ENCODE measurements at regions not wholly inside any gene's neighbourhood (a gene's known extent, or its start where the extent isn't known, plus 50 kb on each side); places are given as distances from the start of the nearest gene placed in this dataset.

DNA sequence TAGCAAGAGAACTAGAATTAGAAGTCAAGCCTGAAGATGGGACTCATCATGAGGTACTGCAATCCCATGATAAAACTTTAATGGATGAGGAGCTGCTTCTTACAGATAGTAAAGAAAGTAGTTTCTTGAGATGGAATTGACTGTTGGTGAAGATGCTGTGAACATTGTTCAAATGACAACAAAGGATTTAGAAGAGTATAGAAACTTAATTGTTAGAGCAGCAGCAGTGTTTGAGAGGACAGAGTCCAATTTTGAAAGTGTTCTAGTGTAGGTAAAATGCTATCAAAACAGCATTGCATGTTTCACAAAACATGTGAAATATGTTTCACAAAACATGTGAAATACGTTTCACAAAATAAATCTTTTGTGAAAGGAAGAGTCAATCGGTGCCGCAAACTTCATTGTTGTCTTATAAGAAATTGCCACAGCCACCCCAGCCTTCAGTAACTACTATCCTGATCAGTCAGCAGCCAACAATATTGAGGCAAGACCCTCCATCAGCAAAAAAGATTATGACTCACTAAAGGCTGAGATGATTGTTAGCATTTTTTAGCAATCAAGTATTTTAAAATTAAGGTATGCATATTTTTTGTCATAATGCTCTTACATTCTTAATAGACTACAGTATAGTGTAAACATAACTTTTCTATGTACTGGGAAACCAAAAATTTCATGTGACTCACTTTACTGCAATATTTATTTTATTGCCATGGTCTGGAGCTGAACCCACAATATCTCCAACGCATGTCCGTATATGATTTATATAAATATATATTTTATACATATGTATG, 173.4 kb upstream of the BMP4 start:
- DNase-seq (ENCODE audit: low read depth): no peak

- no peak for DNase-seq (ENCODE audit: low read depth)
These were observed 175.9 kb upstream of the BMP4 start for GRCh38 chr14:54132496-54132895.

GRCh38 chr14:54133896-54134295, 177.3 kb upstream of the BMP4 start:
- DNase-seq (ENCODE audit: low read depth): peak; percentile 8

- DNase-seq (ENCODE audit: low read depth): no peak
These were observed 179.2 kb upstream of the BMP4 start for GRCh38 chr14:54135804-54136280.

- DNase-seq (ENCODE audit: low read depth): no peak
These were observed 180.4 kb upstream of the BMP4 start for GRCh38 chr14:54136894-54137613.

- no peak for DNase-seq (ENCODE audit: low read depth)
These were observed 181.0 kb upstream of the BMP4 start for GRCh38 chr14:54137614-54137961.

- no peak for DNase-seq (ENCODE audit: low read depth)
These were observed 181.4 kb upstream of the BMP4 start for GRCh38 chr14:54138024-54138353.

GRCh38 chr14:54138354-54139038, 181.9 kb upstream of the BMP4 start:
- peak; percentile 65 for DNase-seq (ENCODE audit: low read depth)

DNA sequence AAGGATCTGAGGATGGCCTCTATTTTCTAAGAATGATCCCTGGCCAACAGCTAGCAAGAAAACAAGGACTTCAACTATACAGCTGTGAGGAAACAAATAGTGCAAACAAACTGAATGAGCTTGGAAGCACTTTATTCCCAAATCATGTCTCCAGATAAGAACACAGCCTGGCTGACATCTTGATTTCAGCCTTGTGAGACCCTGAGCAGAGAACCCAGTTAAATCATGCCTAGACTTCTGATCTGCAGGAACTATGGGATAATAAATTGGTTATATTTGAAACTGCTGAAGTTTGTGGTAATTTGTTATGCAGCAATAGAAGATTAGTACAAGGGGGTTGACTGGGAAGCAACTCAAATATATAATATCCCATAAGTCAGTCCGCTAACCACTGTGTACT, 183.9 kb upstream of the BMP4 start:
- DNase-seq (ENCODE audit: low read depth): no peak

DNA sequence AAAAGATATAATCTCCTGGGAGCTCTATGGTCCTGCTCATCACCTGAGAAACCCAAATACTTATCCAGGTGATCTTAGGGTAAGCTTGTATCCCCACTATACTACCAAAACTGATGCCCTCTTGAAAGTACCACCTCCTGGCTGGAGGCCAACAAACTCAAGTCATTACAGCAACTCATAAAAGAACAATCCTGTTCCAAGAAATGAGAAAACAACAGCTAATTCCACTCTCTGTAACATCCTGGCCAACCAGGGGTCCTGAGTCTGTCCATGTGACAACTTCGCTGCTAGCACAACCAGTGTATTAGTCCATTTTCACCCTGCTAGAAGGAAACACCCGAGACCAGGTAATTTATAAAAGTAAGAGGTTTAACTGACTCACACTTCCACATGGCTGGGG, 190.0 kb upstream of the BMP4 start:
- no peak for DNase-seq (ENCODE audit: low read depth)

- no peak for DNase-seq (ENCODE audit: low read depth)
These were observed 190.7 kb upstream of the BMP4 start for GRCh38 chr14:54147282-54147681.

DNA sequence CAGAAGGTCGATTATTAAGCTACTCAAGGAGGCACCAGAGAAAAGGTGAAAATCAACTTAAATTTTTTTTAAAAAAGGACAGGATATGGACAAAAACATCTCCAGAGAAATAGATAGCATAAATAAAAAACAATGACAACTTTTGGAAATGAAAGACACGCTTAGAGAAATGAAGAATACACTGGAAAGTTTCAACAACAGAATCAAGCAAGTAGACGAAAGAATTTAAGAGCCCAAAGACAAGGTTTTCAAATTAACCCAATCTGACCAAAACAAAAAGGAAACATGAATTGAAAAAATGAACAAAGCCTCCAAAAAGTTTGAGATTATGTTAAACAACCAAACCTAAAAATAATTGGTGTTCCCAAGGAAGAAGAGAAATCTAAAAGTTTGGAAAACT, 191.1 kb upstream of the BMP4 start:
- DNase-seq (ENCODE audit: low read depth): no peak

- no peak for DNase-seq (ENCODE audit: low read depth)
These were observed 191.6 kb upstream of the BMP4 start for GRCh38 chr14:54148251-54148650.

GRCh38 chr14:54152351-54152750, 195.7 kb upstream of the BMP4 start:
- DNase-seq (ENCODE audit: low read depth): no peak

DNA sequence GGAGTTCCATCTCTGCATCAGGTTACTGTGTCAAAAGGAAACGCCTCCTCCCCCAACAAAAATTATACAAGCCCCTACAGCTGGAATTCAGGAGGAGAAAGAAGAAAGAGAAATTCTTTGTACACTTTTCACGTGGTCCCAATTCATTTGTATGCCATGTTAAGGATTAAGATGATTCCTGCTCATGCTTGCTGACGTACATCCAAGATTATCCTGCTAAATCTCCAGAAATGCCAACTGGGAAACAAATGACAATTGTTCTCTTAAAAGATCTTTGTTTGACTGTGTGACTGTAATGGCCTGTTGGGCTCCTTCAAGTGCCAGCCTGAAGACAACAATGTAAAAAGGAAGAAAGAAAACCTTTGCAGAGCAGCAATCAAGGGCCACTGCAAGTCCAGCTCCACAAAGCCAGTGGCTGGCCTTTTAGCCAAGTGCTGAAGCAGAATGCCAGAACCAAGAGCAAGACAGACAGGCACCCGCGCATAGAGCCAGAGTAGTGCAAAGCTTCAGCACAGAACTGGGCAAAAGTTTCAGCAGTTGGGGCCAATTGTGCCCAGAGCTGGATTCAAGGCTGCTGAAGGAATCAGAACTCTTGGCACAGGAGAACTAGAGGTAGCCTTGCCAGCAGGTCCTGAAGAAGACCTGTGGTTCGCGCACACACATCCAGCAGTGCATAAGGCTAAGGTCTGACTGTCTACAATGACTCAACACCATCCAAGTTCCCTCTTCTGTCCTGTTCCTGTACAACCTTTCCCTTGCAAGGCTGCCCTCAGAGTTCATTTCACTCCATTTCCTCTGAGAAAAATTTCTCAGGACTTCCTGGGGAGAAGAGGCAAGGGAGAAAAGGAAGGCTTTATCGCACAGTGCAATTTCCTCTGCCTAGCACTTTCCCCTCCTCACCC, 209.7 kb upstream of the BMP4 start:
- no peak for DNase-seq (ENCODE audit: low read depth)

- DNase-seq (ENCODE audit: low read depth): no peak
These were observed 211.9 kb upstream of the BMP4 start for GRCh38 chr14:54168489-54168888.

GRCh38 chr14:54169254-54169924, 212.8 kb upstream of the BMP4 start:
- peak; percentile 3 for DNase-seq (ENCODE audit: low read depth)

GRCh38 chr14:54170301-54170700, 213.7 kb upstream of the BMP4 start:
- DNase-seq (ENCODE audit: low read depth): no peak

GRCh38 chr14:54172114-54172513, 215.5 kb upstream of the BMP4 start:
- DNase-seq (ENCODE audit: low read depth): no peak

GRCh38 chr14:54172562-54172961, 215.9 kb upstream of the BMP4 start:
- no peak for DNase-seq (ENCODE audit: low read depth)

GRCh38 chr14:54173802-54174201, 217.2 kb upstream of the BMP4 start:
- peak; percentile 7 for DNase-seq (ENCODE audit: low read depth)

- DNase-seq (ENCODE audit: low read depth): peak; percentile 19
These were observed 217.8 kb upstream of the BMP4 start for GRCh38 chr14:54174457-54174856.
